HL-60 (cell line): ENCODE measurements at regions not wholly inside any gene's neighbourhood (a gene's known extent, or its start where the extent isn't known, plus 50 kb on each side); places are given as distances from the start of the nearest gene placed in this dataset.

ENCODE experiments used
- DNase-seq, 2 experiments: peaks; one replicate each; pipeline ENCODE4 v3.0.0-alpha.2; 2010 to 2020; ENCODE audit warnings: low read depth in 1 of 2, low spot score in 1 of 2
- H3K27ac ChIP-seq: fragments of 250-450 bp; sonication (Bioruptor Pico); replicated peaks from 2 replicates; pipeline ENCODE4 v1.5.1; 2020; ENCODE audit warnings: mild to moderate bottlenecking, moderate library complexity
- H3K27me3 ChIP-seq: fragments of 250-450 bp; sonication (Bioruptor Pico); 2 replicates; pipeline ENCODE4 v1.5.1; 2021; ENCODE audit warnings: mild to moderate bottlenecking, moderate library complexity; ENCODE audit not compliant: insufficient read depth, poor library complexity, severe bottlenecking
- H3K4me3 ChIP-seq: replicated peaks from 2 replicates; pipeline ENCODE4 v1.5.1; 2011; ENCODE audit warnings: mild to moderate bottlenecking, control low read depth, low read length; ENCODE audit not compliant: insufficient read depth
- GABPA ChIP-seq: IDR thresholded peaks from 2 replicates; pipeline ENCODE4 v1.6.1; 2012; ENCODE audit warnings: low read depth
- POLR2AphosphoS5 ChIP-seq: IDR thresholded peaks from 2 replicates; pipeline ENCODE4 v1.6.1; 2012; ENCODE audit warnings: low read depth
- REST ChIP-seq: IDR thresholded peaks from 2 replicates; pipeline ENCODE4 v1.6.1; 2012; ENCODE audit warnings: low read depth; ENCODE audit not compliant: insufficient replicate concordance
- SPI1 ChIP-seq: IDR thresholded peaks from 2 replicates; pipeline ENCODE4 v1.6.1; 2012; ENCODE audit warnings: low read depth, mild to moderate bottlenecking, borderline replicate concordance
- TF ChIP-seq, protein P1 (sequence below): IDR thresholded peaks from one replicate; pipeline ENCODE4 v1.5.1; 2011; ENCODE audit warnings: low read length, control low read depth, inconsistent platforms; ENCODE audit not compliant: insufficient read depth

- no peak for DNase-seq
- Histone ChIP-seq H3K27me3 (peaks cover 3% of the 10 kb centered on the region), H3K4me3 (no peak overlapping the region), H3K27ac (no peak overlapping the region)
- TF ChIP-seq POLR2AphosphoS5 (no peak), SPI1 (no peak), REST (no peak), GABPA (no peak)
- TF ChIP-seq, protein P1, sequence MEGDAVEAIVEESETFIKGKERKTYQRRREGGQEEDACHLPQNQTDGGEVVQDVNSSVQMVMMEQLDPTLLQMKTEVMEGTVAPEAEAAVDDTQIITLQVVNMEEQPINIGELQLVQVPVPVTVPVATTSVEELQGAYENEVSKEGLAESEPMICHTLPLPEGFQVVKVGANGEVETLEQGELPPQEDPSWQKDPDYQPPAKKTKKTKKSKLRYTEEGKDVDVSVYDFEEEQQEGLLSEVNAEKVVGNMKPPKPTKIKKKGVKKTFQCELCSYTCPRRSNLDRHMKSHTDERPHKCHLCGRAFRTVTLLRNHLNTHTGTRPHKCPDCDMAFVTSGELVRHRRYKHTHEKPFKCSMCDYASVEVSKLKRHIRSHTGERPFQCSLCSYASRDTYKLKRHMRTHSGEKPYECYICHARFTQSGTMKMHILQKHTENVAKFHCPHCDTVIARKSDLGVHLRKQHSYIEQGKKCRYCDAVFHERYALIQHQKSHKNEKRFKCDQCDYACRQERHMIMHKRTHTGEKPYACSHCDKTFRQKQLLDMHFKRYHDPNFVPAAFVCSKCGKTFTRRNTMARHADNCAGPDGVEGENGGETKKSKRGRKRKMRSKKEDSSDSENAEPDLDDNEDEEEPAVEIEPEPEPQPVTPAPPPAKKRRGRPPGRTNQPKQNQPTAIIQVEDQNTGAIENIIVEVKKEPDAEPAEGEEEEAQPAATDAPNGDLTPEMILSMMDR: no peak
These were observed 129.5 kb upstream of the ITGA1 start for GRCh38 chr5:52658246-52658645.

GRCh38 chr5:52660621-52661020 is 127.1 kb upstream of the ITGA1 start:
- Histone ChIP-seq H3K27ac (no peak overlapping the region), H3K4me3 (no peak overlapping the region), H3K27me3 (peaks cover 3% of the 10 kb centered on the region)
- TF ChIP-seq, protein P1: no peak
- TF ChIP-seq GABPA: no peak
- no peak for DNase-seq

GRCh38 chr5:52661903-52662595 is 125.7 kb upstream of the ITGA1 start:
- TF ChIP-seq, protein P1: no peak
- TF ChIP-seq REST (no peak), POLR2AphosphoS5 (no peak), SPI1 (no peak), GABPA (no peak)
- no peak for DNase-seq
- H3K27me3 ChIP-seq: no peaks in the 10 kb centered on the region
- no peak overlapping the region for H3K27ac ChIP-seq
- no peak overlapping the region for H3K4me3 ChIP-seq

DNA sequence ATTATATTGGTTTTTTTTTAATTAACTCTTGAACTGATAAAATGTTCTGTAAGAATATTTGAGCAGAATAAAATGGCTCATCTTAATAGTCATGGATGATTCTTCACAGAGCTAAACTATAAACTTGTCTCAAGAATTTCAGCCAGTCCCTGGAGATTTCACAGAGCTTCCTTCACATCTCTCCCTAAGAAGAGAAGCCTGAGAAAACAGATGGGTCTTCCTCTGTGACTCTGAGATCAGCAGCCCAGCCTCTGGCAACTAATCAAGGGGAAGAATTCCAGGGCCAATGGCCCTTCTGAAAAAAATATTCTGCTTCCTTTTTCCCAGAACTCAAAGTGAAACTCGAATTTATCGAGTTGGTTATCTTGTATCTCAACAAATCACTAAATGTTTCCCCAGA is 122.2 kb upstream of the ITGA1 start:
- Histone ChIP-seq H3K27ac (no peak overlapping the region), H3K4me3 (no peak overlapping the region), H3K27me3 (peaks cover 2% of the 10 kb centered on the region)
- TF ChIP-seq SPI1: no peak
- TF ChIP-seq POLR2AphosphoS5: no peak
- TF ChIP-seq, protein P1: no peak
- no peak for DNase-seq
